Ishikawa (cell line): ENCODE measurements at regions not wholly inside any gene's neighbourhood (a gene's known extent, or its start where the extent isn't known, plus 50 kb on each side); places are given as distances from the start of the nearest gene placed in this dataset.

Experiments used
- CEBPB ChIP-seq: IDR thresholded peaks from 2 replicates; pipeline ENCODE4 v1.6.1; 2012
- FOXM1 ChIP-seq: IDR thresholded peaks from 2 replicates; pipeline ENCODE4 v1.6.1; 2012; ENCODE audit warnings: low read depth, borderline replicate concordance
- NFIC ChIP-seq: IDR thresholded peaks from 2 replicates; pipeline ENCODE4 v1.6.1; 2012
- TCF12 ChIP-seq: IDR thresholded peaks from 2 replicates; pipeline ENCODE4 v1.6.1; 2012; ENCODE audit warnings: low read depth
- YY1 ChIP-seq: IDR thresholded peaks from 2 replicates; pipeline ENCODE4 v1.6.1; 2012; ENCODE audit warnings: low read depth
- ZBTB7A ChIP-seq: IDR thresholded peaks from 2 replicates; pipeline ENCODE4 v1.6.1; 2012; ENCODE audit warnings: low read depth

DNA sequence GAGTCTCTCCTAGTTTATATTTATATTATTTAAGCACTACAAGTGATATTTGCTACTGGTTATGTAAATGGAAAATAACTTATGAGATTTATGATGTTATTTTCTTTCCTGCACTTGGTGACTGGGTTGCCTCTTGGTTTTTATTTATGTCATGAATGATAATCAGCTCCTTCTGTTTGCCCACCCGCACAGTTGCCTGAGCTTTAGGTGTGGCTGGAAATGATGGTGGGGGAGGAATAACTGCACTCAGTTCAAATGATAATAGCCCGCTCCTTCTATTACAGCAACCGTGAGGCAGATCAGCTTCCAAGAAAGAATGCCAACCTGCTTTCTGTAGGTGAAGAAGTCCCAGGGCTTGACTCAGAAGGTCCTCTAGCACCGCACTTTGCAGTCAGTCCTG lies 190.2 kb upstream of the CAND1 start:
- TF ChIP-seq YY1 (no peak), FOXM1 (no peak), TCF12 (no peak), ZBTB7A (no peak), NFIC (no peak), CEBPB (no peak)
